WTC11 (cell line): ENCODE measurements at regions not wholly inside any gene's neighbourhood (a gene's known extent, or its start where the extent isn't known, plus 50 kb on each side); places are given as distances from the start of the nearest gene placed in this dataset.

Experiments used
- ATAC-seq: fragments of 200-7000 bp; cut with Tn5 transposase; 2 replicates; pipeline ENCODE4 v1.10.0; 2021; ENCODE audit warnings: mild to moderate bottlenecking, moderate library complexity
- CTCF ChIA-PET: fragments of 300-600 bp; sonication (Branson Sonifier 250); formaldehyde crosslinking; loops from one replicate; lab custom pipeline; 2021; ENCODE audit warnings: antibody characterized with exemption; lab: Charles Lee
- POLR2A ChIA-PET: fragments of 350-600 bp; sonication (Branson Sonifier 250); formaldehyde crosslinking; loops from one replicate; lab custom pipeline; 2021; ENCODE audit warnings: antibody characterized with exemption; lab: Charles Lee
- DNase-seq: peaks from one replicate; pipeline ENCODE4 v3.0.0; 2021; ENCODE audit warnings: low spot score
- H3K27ac Mint-ChIP-seq: 2 replicates; pipeline ENCODE4 v1.8.0; 2021; ENCODE audit warnings: mixed read lengths
- H3K27me3 Mint-ChIP-seq: 2 replicates; pipeline ENCODE4 v1.8.0; 2021; ENCODE audit warnings: low read depth, mild to moderate bottlenecking, moderate library complexity, mixed read lengths
- H3K36me3 Mint-ChIP-seq: 2 replicates; pipeline ENCODE4 v1.8.0; 2021; ENCODE audit warnings: mixed read lengths
- H3K4me1 Mint-ChIP-seq: 2 replicates; pipeline ENCODE4 v1.8.0; 2022; ENCODE audit warnings: mixed read lengths
- H3K4me3 Mint-ChIP-seq: 2 replicates; pipeline ENCODE4 v1.8.0; 2021; ENCODE audit warnings: mild to moderate bottlenecking, moderate library complexity, mixed read lengths
- H3K9me3 Mint-ChIP-seq: 2 replicates; pipeline ENCODE4 v1.8.0; 2021; ENCODE audit warnings: mixed read lengths
- ATF1 ChIP-seq: sonication (generic); formaldehyde crosslinking; IDR thresholded peaks from 2 replicates; pipeline ENCODE4 v1.8.1; 2023; ENCODE audit warnings: mild to moderate bottlenecking, moderate library complexity, missing genetic modification reagents
- CBFB ChIP-seq: sonication (generic); formaldehyde crosslinking; IDR thresholded peaks from 2 replicates; pipeline ENCODE4 v1.8.1; 2022; ENCODE audit warnings: mild to moderate bottlenecking, low read depth, missing genetic modification reagents
- CREB1 ChIP-seq: sonication (generic); formaldehyde crosslinking; IDR thresholded peaks from 2 replicates; pipeline ENCODE4 v1.8.0; 2023; ENCODE audit warnings: mild to moderate bottlenecking, missing genetic modification reagents
- CREM ChIP-seq: sonication (generic); formaldehyde crosslinking; IDR thresholded peaks from 2 replicates; pipeline ENCODE4 v1.8.1; 2022; ENCODE audit warnings: mild to moderate bottlenecking, missing genetic modification reagents, moderate library complexity
- E2F1 ChIP-seq: sonication (generic); formaldehyde crosslinking; IDR thresholded peaks from 2 replicates; pipeline ENCODE4 v1.8.0; 2022; ENCODE audit warnings: mild to moderate bottlenecking, missing genetic modification reagents
- E2F4 ChIP-seq: sonication (generic); formaldehyde crosslinking; IDR thresholded peaks from 2 replicates; pipeline ENCODE4 v1.8.1; 2022; ENCODE audit warnings: low read depth, mild to moderate bottlenecking, moderate library complexity, missing genetic modification reagents, borderline replicate concordance
- ELF4 ChIP-seq: sonication (generic); formaldehyde crosslinking; IDR thresholded peaks from 2 replicates; pipeline ENCODE4 v1.8.1; 2022; ENCODE audit warnings: low read depth, mild to moderate bottlenecking, moderate library complexity, missing genetic modification reagents
- EMX1 ChIP-seq: fragments of 250-450 bp; sonication (Bioruptor Pico); IDR thresholded peaks from 2 replicates; pipeline ENCODE4 v1.8.0; 2021; ENCODE audit warnings: mild to moderate bottlenecking
- FOXP1 ChIP-seq: sonication (generic); formaldehyde crosslinking; IDR thresholded peaks from 2 replicates; pipeline ENCODE4 v1.8.0; 2022; ENCODE audit warnings: missing genetic modification reagents, mild to moderate bottlenecking, moderate library complexity, borderline replicate concordance
- HMGXB4 ChIP-seq: sonication (generic); formaldehyde crosslinking; IDR thresholded peaks from 2 replicates; pipeline ENCODE4 v1.8.1; 2023; ENCODE audit warnings: mild to moderate bottlenecking, moderate library complexity, missing genetic modification reagents
- MAX ChIP-seq: sonication (generic); formaldehyde crosslinking; IDR thresholded peaks from 2 replicates; pipeline ENCODE4 v1.8.0; 2022; ENCODE audit warnings: mild to moderate bottlenecking, missing genetic modification reagents
- MXD4 ChIP-seq: fragments of 250-450 bp; sonication (Bioruptor Pico); IDR thresholded peaks from 2 replicates; pipeline ENCODE4 v1.8.0; 2021; ENCODE audit warnings: mild to moderate bottlenecking, moderate library complexity, borderline replicate concordance
- OVOL2 ChIP-seq: fragments of 250-450 bp; sonication (Bioruptor Pico); IDR thresholded peaks from 2 replicates; pipeline ENCODE4 v1.9.0; 2021; ENCODE audit warnings: mild to moderate bottlenecking, borderline replicate concordance
- TCF7 ChIP-seq: sonication (generic); formaldehyde crosslinking; IDR thresholded peaks from 2 replicates; pipeline ENCODE4 v1.8.0; 2022; ENCODE audit warnings: mild to moderate bottlenecking, low read depth, missing genetic modification reagents, moderate library complexity
- TEAD4 ChIP-seq: sonication (generic); formaldehyde crosslinking; IDR thresholded peaks from 2 replicates; pipeline ENCODE4 v1.8.0; 2022; ENCODE audit warnings: mild to moderate bottlenecking, missing genetic modification reagents
- USF1 ChIP-seq: sonication (generic); formaldehyde crosslinking; IDR thresholded peaks from 2 replicates; pipeline ENCODE4 v1.8.0; 2022; ENCODE audit warnings: mild to moderate bottlenecking, missing genetic modification reagents
- ZMAT4 ChIP-seq: fragments of 250-450 bp; sonication (Bioruptor Pico); IDR thresholded peaks from 2 replicates; pipeline ENCODE4 v1.9.0; 2021; ENCODE audit warnings: mild to moderate bottlenecking
- ZNF232 ChIP-seq: sonication (generic); formaldehyde crosslinking; IDR thresholded peaks from 2 replicates; pipeline ENCODE4 v1.8.0; 2022; ENCODE audit warnings: mild to moderate bottlenecking, missing genetic modification reagents
- ZNF281 ChIP-seq: sonication (generic); formaldehyde crosslinking; IDR thresholded peaks from 2 replicates; pipeline ENCODE4 v1.8.0; 2023; ENCODE audit warnings: mild to moderate bottlenecking, missing genetic modification reagents
- ZNF425 ChIP-seq: fragments of 250-450 bp; sonication (Bioruptor Pico); conservative IDR thresholded peaks from 2 replicates; pipeline ENCODE4 v1.9.0; 2021; ENCODE audit warnings: mild to moderate bottlenecking
- ZNF512 ChIP-seq: sonication (generic); formaldehyde crosslinking; IDR thresholded peaks from 2 replicates; pipeline ENCODE4 v1.8.1; 2022; ENCODE audit warnings: missing genetic modification reagents, borderline replicate concordance

GRCh38 chr20:58131151-58131550 is 97.3 kb downstream of the ANKRD60 start:
- TF ChIP-seq ELF4 (CRISPR knock-in tag) (no peak), TEAD4 (CRISPR knock-in tag) (no peak), EMX1 (no peak), ZNF232 (no peak), ZNF425 (CRISPR knock-in tag) (no peak), ATF1 (CRISPR knock-in tag) (no peak), E2F4 (CRISPR knock-in tag) (no peak)
- Mint-ChIP-seq H3K4me1 (peaks cover 44% of the 10 kb centered on the region), H3K9me3 (peaks cover 8% of the 10 kb centered on the region), H3K4me3 (peak overlapping the region; percentile 34), H3K27ac (no peak overlapping the region), H3K27me3 (no peaks in the 10 kb centered on the region; the same call in 1 of the 2 replicates), H3K36me3 (no peaks in the 10 kb centered on the region)
- ChIA-PET CTCF (interaction anchor here (0.6 to 1.7 kb wide), 7 partner anchors 15 to 508 kb away, joined by 3 to 10 read pairs (median 5); no protein-coding TSS in a partner anchor), POLR2A (no interaction called here)
- peak; percentile 40 for ATAC-seq
- peak; percentile 24 for DNase-seq

- Mint-ChIP-seq H3K36me3 (no peaks in the 10 kb centered on the region), H3K27ac (no peak overlapping the region), H3K4me3 (no peak overlapping the region), H3K9me3 (peaks cover 13% of the 10 kb centered on the region), H3K4me1 (peaks cover 38% of the 10 kb centered on the region), H3K27me3 (no peaks in the 10 kb centered on the region; the same call in 1 of the 2 replicates)
- ATAC-seq = peak; percentile 14; the same call in 1 of the 2 replicates
- POLR2A ChIA-PET = no interaction called here
- no peak for DNase-seq
- CTCF ChIA-PET = interaction anchor here (0.7 to 1.5 kb wide), 3 partner anchors 11 to 43 kb away, joined by 4 to 8 read pairs (median 5); no protein-coding TSS in a partner anchor
- TF ChIP-seq ZMAT4 (CRISPR knock-in tag) = no peak
- no peak for TF ChIP-seq E2F1
- no peak for TF ChIP-seq ZNF512 (CRISPR knock-in tag)
- no peak for TF ChIP-seq EMX1
- no peak for TF ChIP-seq CBFB (CRISPR knock-in tag)
- TF ChIP-seq USF1 (CRISPR knock-in tag) = no peak
- no peak for TF ChIP-seq E2F4 (CRISPR knock-in tag)
- no peak for TF ChIP-seq OVOL2
- no peak for TF ChIP-seq HMGXB4 (CRISPR knock-in tag)
- TF ChIP-seq ELF4 (CRISPR knock-in tag) = no peak
- no peak for TF ChIP-seq CREB1
- no peak for TF ChIP-seq TCF7 (CRISPR knock-in tag)
- no peak for TF ChIP-seq ZNF281 (CRISPR knock-in tag)
- TF ChIP-seq FOXP1 = no peak
- no peak for TF ChIP-seq MAX (CRISPR knock-in tag)
- TF ChIP-seq MXD4 (CRISPR knock-in tag) = no peak
- TF ChIP-seq CREM (CRISPR knock-in tag) = no peak
Measured at GRCh38 chr20:58130581-58130980, 97.9 kb downstream of the ANKRD60 start.
